ENCODE measurements at regions not wholly inside any gene's neighbourhood (a gene's known extent, or its start where the extent isn't known, plus 50 kb on each side); places are given as distances from the start of the nearest gene placed in this dataset.

GRCh38 chr14:45406942-45407341, 153.9 kb upstream of the MIS18BP1 start:
- Histone ChIP-seq H3K27me3 (no peaks in the 10 kb centered on the region), H3K27ac (no peak overlapping the region), H3K9me3 (no peaks in the 10 kb centered on the region), H3K4me3 (no peak overlapping the region), H3K36me3 (no peaks in the 10 kb centered on the region), H3K4me1 (no peaks in the 10 kb centered on the region)
- no peak for TF ChIP-seq CTCF (IDR thresholded peaks at IDR 0.05)
- intact Hi-C loops (cut with DNase I): no loop called here
- no peak for DNase-seq (ENCODE audit: low spot score in 2 of 2)

GRCh38 chr14:45400950-45401640, 148.1 kb upstream of the MIS18BP1 start:
- no peaks in the 10 kb centered on the region for H3K9me3 ChIP-seq
- no peak overlapping the region for H3K27ac ChIP-seq
- no peaks in the 10 kb centered on the region for H3K27me3 ChIP-seq
- H3K36me3 ChIP-seq: no peaks in the 10 kb centered on the region
- intact Hi-C loops (cut with DNase I): no loop called here
- H3K4me3 ChIP-seq: no peak overlapping the region
- no peak for DNase-seq (ENCODE audit: low spot score in 2 of 2)
- no peaks in the 10 kb centered on the region for H3K4me1 ChIP-seq
- no peak for TF ChIP-seq CTCF (IDR thresholded peaks at IDR 0.05)

GRCh38 chr14:45400509-45400908, 147.5 kb upstream of the MIS18BP1 start:
- no peak for DNase-seq (ENCODE audit: low spot score in 2 of 2)
- H3K27me3 ChIP-seq: no peaks in the 10 kb centered on the region
- no peaks in the 10 kb centered on the region for H3K36me3 ChIP-seq
- intact Hi-C loops (cut with DNase I): no loop called here
- H3K9me3 ChIP-seq: no peaks in the 10 kb centered on the region
- no peak overlapping the region for H3K27ac ChIP-seq
- no peaks in the 10 kb centered on the region for H3K4me1 ChIP-seq
- no peak overlapping the region for H3K4me3 ChIP-seq
- no peak for TF ChIP-seq CTCF (IDR thresholded peaks at IDR 0.05)

GRCh38 chr14:45381091-45381490, 128.1 kb upstream of the MIS18BP1 start:
- Histone ChIP-seq H3K27me3 (no peaks in the 10 kb centered on the region), H3K27ac (no peak overlapping the region), H3K9me3 (no peaks in the 10 kb centered on the region), H3K4me1 (no peaks in the 10 kb centered on the region), H3K36me3 (no peaks in the 10 kb centered on the region), H3K4me3 (no peak overlapping the region)
- no peak for TF ChIP-seq CTCF (IDR thresholded peaks at IDR 0.05)
- intact Hi-C loops (cut with DNase I): no loop called here
- DNase-seq (ENCODE audit: low spot score in 2 of 2): no peak

- H3K36me3 ChIP-seq: no peaks in the 10 kb centered on the region
- no peak for TF ChIP-seq CTCF (IDR thresholded peaks at IDR 0.05)
- no peak overlapping the region for H3K27ac ChIP-seq
- intact Hi-C loops (cut with DNase I): no loop called here
- H3K27me3 ChIP-seq: no peaks in the 10 kb centered on the region
- DNase-seq (ENCODE audit: low spot score in 2 of 2): no peak
- no peaks in the 10 kb centered on the region for H3K9me3 ChIP-seq
- H3K4me1 ChIP-seq: no peaks in the 10 kb centered on the region
- H3K4me3 ChIP-seq: no peak overlapping the region
These were observed 124.2 kb upstream of the MIS18BP1 start for GRCh38 chr14:45377166-45377565.

- no peak for TF ChIP-seq CTCF (IDR thresholded peaks at IDR 0.05)
- DNase-seq (ENCODE audit: low spot score in 2 of 2): no peak
- Histone ChIP-seq H3K4me1 (no peaks in the 10 kb centered on the region), H3K4me3 (no peak overlapping the region), H3K36me3 (no peaks in the 10 kb centered on the region), H3K27me3 (no peaks in the 10 kb centered on the region), H3K27ac (no peak overlapping the region), H3K9me3 (no peaks in the 10 kb centered on the region)
- intact Hi-C loops (cut with DNase I): no loop called here
These were observed 120.9 kb upstream of the MIS18BP1 start for GRCh38 chr14:45373877-45374276.
